Upper lobe of right lung (tissue), 1 donor: ENCODE measurements at regions not wholly inside any gene's neighbourhood (a gene's known extent, or its start where the extent isn't known, plus 50 kb on each side); places are given as distances from the start of the nearest gene placed in this dataset.
A peak's percentile ranks its signal among the peaks of the same experiment; 100 is the strongest.

ENCODE experiments used
- ATAC-seq: fragments of 200-7000 bp; cut with Tn5 transposase; one replicate; pipeline ENCODE4 v1.9.1; 2020; ENCODE audit warnings: mild to moderate bottlenecking, moderate library complexity
- DNase-seq: peaks from one replicate; pipeline ENCODE4 v3.0.0-alpha.2; 2020
- H3K27ac ChIP-seq: fragments of 200-600 bp; one replicate; pipeline ENCODE4 v1.8.0; 2022
- H3K27me3 ChIP-seq: fragments of 200-600 bp; one replicate; pipeline ENCODE4 v1.8.0; 2022; ENCODE audit warnings: mild to moderate bottlenecking
- H3K36me3 ChIP-seq: fragments of 200-600 bp; one replicate; pipeline ENCODE4 v1.8.0; 2022
- H3K4me1 ChIP-seq: fragments of 200-600 bp; one replicate; pipeline ENCODE4 v1.8.0; 2022
- H3K4me3 ChIP-seq: fragments of 200-600 bp; one replicate; pipeline ENCODE4 v1.8.0; 2022; ENCODE audit warnings: mild to moderate bottlenecking
- H3K9me3 ChIP-seq: fragments of 200-600 bp; one replicate; pipeline ENCODE4 v1.8.0; 2022
- intact Hi-C: fragments of 100-400 bp; cut with DNase I; formaldehyde crosslinking; loops from one replicate; pipeline ENCODE4 v1.11.0; 2022
- TF ChIP-seq, protein P1 (sequence below): fragments of 200-600 bp; IDR thresholded peaks from one replicate; pipeline ENCODE4 v1.8.0; 2022; ENCODE audit warnings: antibody characterized with exemption
- donor health status: DM: no; HTN: yes; CAD: no; lungs with severe emphysema.

GRCh38 chr4:62683799-62684566 is 1483.9 kb downstream of the ADGRL3 start:
- intact Hi-C loops: no loop called here
- Histone ChIP-seq H3K4me1 (no peaks in the 10 kb centered on the region), H3K27me3 (no peaks in the 10 kb centered on the region), H3K36me3 (no peaks in the 10 kb centered on the region), H3K9me3 (no peaks in the 10 kb centered on the region), H3K4me3 (no peak overlapping the region), H3K27ac (no peak overlapping the region)
- ATAC-seq (peak; percentile 23), DNase-seq (peak; percentile 51)
- TF ChIP-seq, protein P1, sequence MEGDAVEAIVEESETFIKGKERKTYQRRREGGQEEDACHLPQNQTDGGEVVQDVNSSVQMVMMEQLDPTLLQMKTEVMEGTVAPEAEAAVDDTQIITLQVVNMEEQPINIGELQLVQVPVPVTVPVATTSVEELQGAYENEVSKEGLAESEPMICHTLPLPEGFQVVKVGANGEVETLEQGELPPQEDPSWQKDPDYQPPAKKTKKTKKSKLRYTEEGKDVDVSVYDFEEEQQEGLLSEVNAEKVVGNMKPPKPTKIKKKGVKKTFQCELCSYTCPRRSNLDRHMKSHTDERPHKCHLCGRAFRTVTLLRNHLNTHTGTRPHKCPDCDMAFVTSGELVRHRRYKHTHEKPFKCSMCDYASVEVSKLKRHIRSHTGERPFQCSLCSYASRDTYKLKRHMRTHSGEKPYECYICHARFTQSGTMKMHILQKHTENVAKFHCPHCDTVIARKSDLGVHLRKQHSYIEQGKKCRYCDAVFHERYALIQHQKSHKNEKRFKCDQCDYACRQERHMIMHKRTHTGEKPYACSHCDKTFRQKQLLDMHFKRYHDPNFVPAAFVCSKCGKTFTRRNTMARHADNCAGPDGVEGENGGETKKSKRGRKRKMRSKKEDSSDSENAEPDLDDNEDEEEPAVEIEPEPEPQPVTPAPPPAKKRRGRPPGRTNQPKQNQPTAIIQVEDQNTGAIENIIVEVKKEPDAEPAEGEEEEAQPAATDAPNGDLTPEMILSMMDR: no peak

DNA sequence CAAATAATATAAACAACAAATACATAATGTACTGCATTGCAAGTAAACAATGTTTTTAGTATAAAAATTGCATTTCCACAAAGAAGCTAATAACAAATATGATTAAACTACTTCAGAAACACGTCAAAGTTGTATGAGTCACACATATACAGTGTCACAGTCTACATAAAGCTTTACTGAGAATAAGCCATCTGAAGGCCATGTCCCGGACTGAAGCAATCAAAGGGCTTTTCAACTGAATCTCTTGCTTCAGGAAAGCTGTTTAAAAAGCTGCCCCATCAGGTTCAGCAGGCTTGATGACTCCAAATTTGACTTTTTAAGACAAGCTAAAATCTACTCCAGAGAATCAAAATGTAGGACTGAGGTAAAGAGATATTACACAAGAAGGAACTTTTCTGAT is 1476.8 kb downstream of the ADGRL3 start:
- Histone ChIP-seq H3K4me3 (no peak overlapping the region), H3K4me1 (no peaks in the 10 kb centered on the region), H3K27me3 (no peaks in the 10 kb centered on the region), H3K36me3 (no peaks in the 10 kb centered on the region), H3K9me3 (no peaks in the 10 kb centered on the region), H3K27ac (no peak overlapping the region)
- intact Hi-C loops: no loop called here
- DNase-seq: no peak
- TF ChIP-seq, protein P1: no peak
- no peak for ATAC-seq

DNA sequence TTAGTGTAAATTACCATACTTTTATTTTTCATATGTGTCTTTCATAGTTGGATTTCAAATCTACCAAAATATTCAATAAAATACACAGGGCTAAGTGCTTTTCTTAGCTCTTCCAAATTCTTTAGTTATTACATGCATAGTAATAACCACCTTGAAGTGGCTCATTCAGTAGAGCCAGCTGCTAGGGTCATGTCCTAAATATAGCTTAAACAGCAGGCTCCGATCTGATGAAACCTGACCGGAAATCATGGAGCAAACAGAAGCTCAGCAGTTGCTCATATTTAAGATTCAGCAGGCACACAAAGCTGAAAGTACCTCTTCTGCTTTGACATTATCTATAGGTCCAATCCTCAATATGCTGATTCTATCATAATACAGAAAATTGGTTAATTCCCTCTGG is 1470.4 kb downstream of the ADGRL3 start:
- Histone ChIP-seq H3K4me3 (no peak overlapping the region), H3K27ac (no peak overlapping the region), H3K36me3 (no peaks in the 10 kb centered on the region), H3K27me3 (no peaks in the 10 kb centered on the region), H3K9me3 (no peaks in the 10 kb centered on the region), H3K4me1 (no peaks in the 10 kb centered on the region)
- DNase-seq (no peak), ATAC-seq (peak; percentile 41)
- intact Hi-C loops: no loop called here
- TF ChIP-seq, protein P1: no peak

DNA sequence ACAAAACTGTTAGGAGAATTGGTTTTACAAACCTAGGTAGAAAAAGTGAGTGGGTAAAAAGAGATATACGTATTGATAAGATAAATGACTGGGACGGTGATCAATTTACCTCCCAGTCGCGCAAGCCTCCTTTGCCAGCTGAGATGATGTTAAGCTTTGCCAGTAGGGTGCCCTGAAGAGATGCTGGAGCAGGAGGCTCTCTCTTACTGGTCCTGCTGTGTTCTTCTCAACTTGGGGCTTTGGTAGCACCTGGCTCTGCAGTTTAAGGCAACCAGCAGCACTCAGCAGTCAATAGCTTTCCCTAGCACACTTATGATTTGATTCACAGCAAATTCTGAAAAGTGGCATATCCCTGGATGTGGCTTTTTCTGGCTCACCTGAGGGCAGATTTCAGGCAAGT is 1461.7 kb downstream of the ADGRL3 start:
- no peak overlapping the region for H3K27ac ChIP-seq
- ATAC-seq: no peak
- H3K4me1 ChIP-seq: no peaks in the 10 kb centered on the region
- no peaks in the 10 kb centered on the region for H3K27me3 ChIP-seq
- no peaks in the 10 kb centered on the region for H3K36me3 ChIP-seq
- H3K9me3 ChIP-seq: no peaks in the 10 kb centered on the region
- intact Hi-C loops: no loop called here
- TF ChIP-seq, protein P1: no peak
- no peak overlapping the region for H3K4me3 ChIP-seq
- no peak for DNase-seq

- ATAC-seq: no peak
- Histone ChIP-seq H3K27ac (no peak overlapping the region), H3K4me1 (no peaks in the 10 kb centered on the region), H3K36me3 (no peaks in the 10 kb centered on the region), H3K27me3 (no peaks in the 10 kb centered on the region), H3K4me3 (no peak overlapping the region), H3K9me3 (no peaks in the 10 kb centered on the region)
- TF ChIP-seq, protein P1: no peak
- intact Hi-C loops: no loop called here
- no peak for DNase-seq
Observed at GRCh38 chr4:62656006-62656405, 1455.9 kb downstream of the ADGRL3 start.

GRCh38 chr4:62644372-62644771 is 1444.2 kb downstream of the ADGRL3 start:
- intact Hi-C loops: no loop called here
- TF ChIP-seq, protein P1: peak; percentile 17
- ATAC-seq (peak; percentile 45), DNase-seq (no peak)
- no peaks in the 10 kb centered on the region for H3K36me3 ChIP-seq
- H3K4me3 ChIP-seq: no peak overlapping the region
- H3K4me1 ChIP-seq: no peaks in the 10 kb centered on the region
- H3K9me3 ChIP-seq: no peaks in the 10 kb centered on the region
- no peak overlapping the region for H3K27ac ChIP-seq
- H3K27me3 ChIP-seq: no peaks in the 10 kb centered on the region
